NK-92 treated with Interleukin-12 subunit alpha and Interleukin-12 subunit beta, amount 100 ng/mL, for 24 hours (cell line): ENCODE measurements at regions not wholly inside any gene's neighbourhood (a gene's known extent, or its start where the extent isn't known, plus 50 kb on each side); places are given as distances from the start of the nearest gene placed in this dataset.
"Not testable (repeated sequence)": the region's sequence is repeated elsewhere in the genome, so short reads cannot be mapped to it uniquely, and the experiment has no call there.

Source experiments
- DNase-seq: peaks from one replicate; lab custom pipeline; 2025; lab: John Stamatoyannopoulos, UW

DNA sequence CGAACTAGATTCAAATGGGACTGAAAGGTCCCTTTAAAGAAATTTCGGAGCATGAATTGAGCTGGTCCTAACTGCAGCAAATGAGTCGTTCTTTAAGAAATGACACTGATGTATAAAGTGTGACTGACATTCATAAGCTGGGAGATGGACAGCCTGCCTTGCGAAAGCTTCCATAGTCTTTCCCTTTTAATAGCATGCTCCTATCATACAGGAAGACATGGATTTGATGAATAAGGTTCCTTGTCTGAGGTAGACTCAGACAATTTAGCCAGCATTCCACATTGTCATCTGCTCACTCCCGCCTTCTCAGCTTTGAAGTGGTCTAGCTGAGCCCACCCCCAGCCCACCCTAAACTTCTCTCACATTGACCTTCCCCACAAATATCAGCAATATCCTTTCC, 264.9 kb downstream of the TSN start:
- no peak for DNase-seq

DNA sequence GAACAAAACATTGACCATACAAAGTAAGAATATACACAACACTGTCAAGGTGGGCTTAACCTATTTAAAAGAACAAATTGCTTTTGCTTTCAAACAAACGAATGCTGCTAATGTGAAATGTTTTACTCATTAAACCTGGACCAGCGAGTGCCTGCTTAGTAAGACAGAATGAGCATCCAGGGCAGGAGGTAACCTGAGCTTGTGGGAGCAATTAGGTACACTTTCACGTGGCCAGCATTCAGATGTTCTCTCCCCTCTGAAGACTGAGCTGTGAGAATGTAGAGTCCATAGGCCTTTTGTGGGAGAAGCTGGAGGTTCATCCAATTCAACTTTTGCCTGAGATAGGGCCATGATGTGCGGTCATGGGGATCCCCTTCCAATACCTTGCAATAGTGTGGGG, 266.5 kb downstream of the TSN start:
- DNase-seq = no peak

DNA sequence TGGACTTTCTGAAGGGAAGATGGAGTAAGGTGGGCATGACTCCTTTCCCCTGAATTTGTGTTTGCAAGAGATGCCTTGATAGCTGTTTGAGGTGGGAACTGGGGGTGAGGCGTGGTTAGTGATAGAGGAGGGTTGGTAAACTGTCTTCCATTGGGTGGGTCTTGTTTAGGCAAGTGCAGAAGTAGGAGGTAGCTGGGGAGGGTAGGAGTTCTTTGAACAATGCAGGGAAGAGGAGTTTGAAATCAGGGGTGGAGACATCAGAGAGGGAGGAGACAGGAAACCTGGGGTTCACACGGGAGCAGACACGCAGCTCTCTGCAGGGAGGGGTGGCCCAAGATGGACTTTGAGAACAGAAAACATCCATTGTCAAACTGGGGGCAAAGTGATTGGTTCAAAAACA, 267.1 kb downstream of the TSN start:
- no peak for DNase-seq

DNA sequence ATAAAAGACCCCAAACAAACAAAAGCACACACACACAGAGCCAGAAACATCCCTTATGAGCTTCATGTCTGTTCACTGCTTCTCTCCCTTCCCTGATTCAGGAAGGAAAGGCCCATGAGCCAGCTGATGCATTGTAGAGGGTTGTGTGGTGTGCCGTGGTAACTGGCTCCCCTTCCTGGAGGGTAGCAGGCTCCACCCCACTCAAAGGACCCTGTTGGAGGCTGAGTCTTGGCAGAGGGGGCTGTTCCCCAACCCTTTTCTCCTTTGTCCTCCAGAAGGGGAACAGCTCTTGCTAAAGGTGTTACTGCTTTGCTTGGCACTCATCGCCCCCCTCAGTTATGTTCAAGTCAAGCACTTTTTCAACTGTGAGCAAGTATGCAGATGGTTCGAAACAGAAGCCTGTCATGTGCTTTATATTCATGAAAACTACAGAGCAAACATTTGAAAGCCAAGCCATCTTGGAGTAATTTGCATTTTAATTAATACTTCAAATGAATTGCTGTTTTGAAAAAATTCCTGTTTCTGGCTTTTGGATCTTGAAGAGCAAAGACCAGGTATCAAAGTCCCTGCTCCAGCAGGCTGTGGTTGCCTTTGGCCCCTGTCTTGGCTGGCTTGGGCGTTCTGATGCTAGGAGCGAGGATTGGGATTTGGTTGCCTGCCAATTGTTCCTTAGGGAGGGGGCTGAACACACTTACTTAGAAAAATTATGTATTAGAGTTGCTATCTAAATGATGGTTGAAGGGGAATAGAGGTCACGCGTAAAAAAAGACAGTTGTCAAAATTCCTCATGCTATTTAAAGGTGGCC, 267.8 kb downstream of the TSN start:
- no peak for DNase-seq

DNA sequence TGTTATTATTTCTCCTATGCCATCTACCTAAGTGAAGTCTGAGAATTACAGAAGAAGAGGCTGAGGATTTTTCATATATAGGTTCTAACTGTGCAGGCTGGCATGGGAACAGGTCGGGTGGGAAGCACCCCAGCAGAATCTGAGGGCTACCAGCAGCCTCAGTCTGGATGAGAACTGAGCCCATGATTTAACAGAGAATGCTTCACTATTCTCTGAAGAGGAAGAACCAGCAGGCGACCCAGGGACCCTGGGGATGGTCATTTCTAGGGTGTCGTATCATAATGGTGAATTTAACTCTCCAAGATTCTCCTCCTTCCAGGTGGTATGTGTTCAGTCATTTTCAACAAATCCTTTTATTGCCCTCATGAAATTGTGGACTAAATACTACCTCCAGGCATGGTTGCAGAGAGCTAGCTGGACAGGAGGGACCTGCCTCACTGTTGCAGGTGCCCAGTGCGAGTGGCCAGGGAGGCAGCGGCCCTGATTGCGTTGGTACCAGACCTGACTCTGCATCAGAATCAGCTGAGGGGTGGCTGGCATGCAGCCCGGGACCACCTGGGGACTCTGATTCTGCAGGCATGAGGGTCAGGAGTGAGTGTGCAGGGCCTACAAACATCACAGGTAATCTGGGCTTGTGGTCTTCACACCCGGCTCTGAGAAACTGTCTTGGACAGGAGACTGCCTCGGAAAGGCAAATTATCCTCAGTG, 272.2 kb downstream of the TSN start:
- DNase-seq = no peak

DNA sequence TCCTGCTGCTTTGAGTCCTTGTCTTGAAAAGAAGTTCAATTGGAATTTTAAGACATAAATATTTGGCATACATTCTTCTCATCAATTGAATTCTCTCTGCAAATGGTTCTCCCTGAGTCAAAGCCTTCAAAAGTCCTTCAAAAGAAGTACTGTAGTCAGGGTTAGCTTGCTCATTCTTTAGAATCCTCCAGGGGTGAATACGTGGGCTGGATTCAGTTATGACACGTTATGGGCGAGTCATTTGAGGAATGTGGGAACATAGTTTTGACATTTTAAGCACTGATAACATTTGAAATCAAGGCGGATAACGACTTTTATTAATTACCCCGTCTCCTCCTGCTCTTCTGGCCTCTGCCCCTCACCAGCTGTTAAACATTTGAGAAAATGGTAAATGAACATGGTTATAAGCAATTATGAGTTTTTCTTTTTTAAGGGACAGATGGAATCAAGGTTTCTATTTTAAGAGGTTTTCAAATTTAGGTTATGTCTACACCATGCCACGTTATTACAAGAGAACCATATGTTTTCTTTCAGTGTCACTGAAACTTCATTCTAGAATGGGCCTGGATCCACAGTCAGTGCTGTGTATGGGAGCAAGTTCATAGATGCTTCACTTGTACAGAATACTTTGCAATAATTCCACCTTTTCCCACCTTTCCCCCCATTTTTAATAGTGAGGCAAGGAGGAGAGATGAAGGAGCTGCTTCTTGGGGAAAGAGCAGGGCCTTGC, 273.1 kb downstream of the TSN start:
- DNase-seq = no peak

DNA sequence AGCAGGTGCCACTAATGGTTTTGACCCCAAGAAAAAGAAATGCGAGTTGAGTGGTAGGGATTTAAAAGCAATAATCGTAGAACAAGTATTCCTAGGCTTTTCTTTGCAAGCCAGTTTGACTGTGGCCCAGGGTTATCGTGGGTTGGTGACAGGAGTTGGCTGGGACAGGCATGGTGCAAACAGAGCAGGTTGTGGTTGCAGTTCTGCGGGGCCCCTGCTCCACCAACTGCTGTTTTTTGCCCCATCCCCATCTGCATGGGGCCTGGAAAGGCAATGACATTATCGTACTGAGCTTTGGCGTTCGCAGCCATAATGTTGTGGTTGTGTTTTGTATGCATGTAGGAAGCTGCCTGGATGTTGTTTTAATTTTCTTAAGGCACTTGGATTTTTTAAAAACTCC, 274.0 kb downstream of the TSN start:
- no peak for DNase-seq

DNA sequence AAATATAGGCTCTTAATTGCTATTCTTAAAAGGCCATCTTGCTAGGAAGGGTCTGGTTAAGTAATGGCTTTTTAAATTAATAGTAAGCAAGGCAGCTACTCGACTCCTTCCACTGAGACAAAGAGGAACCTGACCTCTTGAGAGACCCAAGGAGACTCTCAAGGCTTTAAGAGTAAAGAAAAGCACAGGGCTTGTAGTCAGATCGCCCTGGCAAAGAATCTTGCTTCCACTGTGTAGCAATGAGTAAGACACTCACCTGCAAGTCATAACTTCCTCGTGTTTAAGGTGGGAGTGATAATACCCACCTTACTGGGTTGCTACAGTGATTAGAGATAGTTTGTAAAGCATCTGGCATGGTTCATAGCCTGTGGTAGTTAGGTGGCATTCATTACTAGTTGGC, 274.5 kb downstream of the TSN start:
- DNase-seq = no peak

DNA sequence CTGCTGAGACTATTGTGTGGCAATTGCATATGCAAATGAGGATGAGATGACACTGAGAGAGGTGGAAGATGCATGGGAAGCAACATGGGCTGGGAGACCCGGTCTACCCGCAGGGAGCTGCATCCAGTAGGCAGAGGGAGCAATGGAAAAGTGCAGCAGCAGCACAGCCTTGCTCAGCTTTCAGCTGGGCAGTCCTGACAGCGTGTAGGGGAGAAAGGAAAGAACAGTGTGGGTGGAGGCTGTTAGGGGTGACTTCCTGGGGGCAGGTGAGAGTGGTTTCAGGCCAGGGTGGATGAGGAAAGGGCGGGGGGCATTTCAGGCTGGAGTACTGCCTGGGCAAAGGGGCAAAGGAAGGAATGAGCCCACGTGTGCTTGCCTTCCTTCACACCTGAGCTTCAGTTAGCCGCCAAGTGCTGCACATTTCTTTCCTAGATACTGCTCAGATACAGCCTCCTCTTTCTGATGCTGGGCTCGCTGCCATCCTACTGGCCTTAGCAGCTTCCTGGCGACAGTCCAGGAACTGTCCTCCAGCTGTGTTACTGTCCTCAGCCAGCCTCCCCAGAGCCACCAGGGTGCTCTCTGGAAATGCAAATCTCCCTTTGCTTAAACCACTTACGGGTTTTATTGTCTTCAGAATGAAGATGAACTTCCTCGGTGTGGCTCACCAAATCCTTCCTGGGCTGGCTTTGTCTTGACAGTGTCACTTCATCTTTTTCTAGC, 276.3 kb downstream of the TSN start:
- DNase-seq = no peak

DNA sequence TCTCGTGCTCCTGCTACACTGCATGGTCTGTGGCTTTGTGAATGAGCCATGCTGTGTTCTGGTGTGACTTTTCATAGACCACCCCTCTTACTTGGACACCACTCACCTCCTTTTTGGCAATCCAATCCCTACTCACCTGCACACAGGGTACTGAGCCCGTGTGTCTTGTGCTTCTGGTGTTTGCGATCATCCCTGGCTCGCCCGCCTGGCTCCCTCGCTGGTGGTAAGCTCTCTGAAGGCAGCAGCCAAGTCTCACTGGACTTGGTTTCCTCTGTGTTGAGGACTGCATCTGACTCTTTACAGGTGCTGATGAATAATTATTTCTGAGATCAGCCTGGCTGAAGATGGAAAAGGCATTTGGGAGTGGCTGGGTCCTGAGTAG, 276.8 kb downstream of the TSN start:
- no peak for DNase-seq

DNA sequence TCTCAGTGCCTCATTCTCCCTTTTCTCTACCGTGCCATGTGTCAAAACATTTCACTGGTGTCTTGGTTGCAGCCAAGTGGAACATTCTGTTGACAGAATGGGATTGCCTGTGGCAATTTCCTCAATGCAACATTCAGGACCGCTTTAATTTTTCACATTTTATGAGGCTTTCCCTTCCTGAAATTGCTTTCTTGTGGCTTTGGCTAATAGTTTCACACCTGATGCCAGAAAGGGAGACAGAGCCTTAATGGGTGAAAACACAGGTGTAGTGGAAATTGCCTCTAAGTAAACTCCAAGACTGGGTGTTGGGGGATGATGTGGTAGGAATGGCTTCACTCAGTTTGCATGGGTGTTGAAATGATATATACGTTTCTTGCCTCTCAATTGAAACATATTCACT, 278.3 kb downstream of the TSN start:
- DNase-seq = no peak

DNA sequence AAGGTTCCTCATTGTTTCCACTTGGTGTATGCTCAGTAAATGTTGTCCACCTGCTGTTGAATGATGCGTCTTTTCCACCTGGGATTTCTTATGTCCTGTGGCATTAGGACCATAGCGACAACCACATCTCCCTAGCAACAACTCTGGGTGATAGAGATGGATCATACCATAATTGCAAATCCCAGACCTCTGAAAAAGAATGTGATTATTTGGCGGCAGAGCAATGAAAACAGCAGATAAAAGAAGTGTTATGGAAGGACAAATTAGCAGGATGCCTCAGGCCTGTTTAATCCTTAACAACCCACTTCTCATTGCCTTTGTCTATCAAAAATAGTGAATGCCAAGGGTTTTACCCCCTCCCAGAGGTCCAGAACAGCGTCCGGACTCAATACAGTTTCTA, 278.9 kb downstream of the TSN start:
- no peak for DNase-seq

DNA sequence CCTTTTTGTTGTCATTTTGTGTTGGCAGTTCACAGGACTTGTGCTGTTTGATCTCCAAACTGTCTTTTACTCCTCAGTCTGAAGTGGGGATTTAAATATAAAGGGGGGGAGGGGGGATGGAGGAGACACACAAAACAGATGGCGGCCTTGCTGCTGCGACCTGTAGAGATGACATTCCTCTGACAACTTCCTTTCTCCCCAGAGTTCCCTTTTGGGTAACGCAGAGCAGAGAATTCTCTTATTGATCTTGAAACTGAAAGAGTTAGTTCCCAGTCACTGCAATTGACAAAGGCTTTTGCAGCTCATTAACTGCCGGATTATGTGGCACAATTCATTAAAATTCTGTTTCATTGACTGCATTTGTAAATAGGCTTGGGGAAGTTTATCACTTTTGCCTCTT, 279.3 kb downstream of the TSN start:
- no peak for DNase-seq

DNA sequence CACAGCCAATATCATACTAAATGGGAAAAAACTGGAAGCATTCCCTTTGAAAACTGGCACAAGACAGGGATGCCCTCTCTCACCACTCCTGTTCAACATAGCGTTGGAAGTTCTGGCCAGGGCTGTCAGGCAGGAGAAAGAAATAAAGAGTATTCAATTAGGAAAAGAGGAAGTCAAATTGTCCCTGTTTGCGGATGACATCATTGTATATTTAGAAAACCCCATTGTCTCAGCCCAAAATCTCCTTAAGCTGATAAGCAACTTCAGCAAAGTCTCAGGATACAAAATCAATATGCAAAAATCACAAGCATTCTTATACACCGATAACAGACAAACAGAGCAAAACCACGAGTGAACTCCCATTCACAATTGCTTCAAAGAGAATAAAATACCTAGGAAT, 283.4 kb downstream of the TSN start:
- DNase-seq = not testable (repeated sequence)

DNA sequence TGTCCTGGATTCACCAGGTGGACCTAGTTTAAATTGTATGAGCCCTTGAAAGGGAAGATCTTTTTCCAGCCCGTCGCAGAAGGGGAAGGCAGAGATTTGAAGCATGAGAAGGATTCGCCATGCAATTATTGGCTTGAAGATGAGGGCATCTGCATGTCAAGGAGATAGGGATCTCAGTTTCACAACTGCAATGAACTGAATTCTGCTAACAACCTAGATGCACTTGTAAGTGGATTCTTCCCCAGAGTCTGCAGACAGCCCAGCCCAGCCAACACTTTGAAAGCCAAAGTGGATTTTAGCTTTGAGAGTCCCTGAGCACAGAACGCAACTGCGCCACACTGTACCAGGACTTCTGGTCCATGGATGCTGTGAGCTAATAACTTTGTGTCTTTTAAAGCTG, 286.0 kb downstream of the TSN start:
- DNase-seq = no peak

DNA sequence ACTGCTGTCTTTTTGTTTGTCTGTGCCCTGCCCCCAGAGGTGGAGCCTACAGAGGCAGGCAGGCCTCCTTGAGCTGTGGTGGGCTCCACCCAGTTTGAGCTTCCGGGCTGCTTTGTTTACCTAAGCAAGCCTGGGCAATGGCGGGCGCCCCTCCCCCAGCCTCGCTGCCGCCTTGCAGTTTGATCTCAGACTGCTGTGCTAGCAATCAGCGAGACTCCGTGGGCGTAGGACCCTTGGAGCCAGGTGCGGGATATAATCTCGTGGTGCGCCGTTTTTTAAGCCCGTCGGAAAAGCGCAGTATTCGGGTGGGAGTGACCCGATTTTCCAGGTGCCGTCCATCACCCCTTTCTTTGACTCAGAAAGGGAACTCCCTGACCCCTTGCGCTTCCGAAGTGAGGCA, 296.2 kb downstream of the TSN start:
- not testable (repeated sequence) for DNase-seq

DNA sequence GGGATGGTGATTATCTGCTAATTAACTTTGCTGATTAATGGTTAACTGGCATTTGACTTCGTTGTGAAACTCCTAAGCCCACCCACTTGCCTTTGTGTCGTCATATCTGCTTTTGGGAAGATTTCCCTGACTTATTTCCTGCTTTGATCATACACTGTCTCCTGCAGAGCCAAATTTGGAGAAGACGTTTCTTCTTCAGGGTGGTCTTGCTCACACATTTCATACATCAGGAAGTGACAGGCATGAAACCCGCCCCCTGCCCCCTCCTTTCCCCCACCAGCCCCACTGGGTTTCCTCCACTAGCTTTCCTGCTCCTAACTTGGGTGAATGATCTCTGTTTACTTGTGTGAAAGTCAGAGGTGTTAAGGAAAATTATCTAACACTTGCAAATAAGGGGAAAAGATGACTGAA, 300.1 kb downstream of the TSN start:
- DNase-seq = no peak

DNA sequence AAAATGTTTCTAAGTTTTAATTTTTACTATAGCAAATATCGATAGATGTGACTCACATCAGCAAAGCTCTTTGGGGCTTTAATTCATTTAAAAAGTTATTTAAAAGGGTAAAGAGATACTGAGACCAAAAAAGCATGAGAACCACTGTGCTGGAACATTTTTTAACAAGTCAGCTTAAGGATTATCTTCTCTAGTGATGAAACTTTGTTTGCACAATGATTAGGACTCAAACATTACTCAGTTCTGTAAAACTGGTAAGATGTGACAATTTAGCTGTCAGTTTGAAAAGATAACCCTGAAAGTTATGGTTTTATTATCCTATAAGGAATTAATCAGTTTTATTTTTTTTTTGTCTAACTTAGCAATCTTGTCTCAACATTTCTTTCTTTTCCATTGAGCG, 301.4 kb downstream of the TSN start:
- no peak for DNase-seq

DNA sequence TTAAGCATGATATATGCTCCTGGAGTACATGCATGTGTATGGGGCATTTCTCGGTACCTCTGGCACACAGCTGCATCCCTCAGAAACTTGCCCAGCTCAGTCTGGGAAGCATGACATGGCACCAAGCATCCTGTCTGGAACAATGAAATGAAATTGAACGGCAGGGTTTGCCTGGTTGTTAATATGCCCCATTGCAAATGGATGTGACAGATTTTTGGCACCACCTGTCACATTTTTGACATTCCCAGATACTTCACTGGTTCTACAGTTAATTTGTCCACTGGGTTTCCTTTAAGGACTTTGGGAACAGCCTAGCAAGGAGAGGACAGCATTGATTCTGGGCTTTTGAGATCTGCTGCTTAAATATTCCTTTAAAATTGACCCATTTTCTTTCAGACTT, 305.8 kb downstream of the TSN start:
- DNase-seq = no peak

DNA sequence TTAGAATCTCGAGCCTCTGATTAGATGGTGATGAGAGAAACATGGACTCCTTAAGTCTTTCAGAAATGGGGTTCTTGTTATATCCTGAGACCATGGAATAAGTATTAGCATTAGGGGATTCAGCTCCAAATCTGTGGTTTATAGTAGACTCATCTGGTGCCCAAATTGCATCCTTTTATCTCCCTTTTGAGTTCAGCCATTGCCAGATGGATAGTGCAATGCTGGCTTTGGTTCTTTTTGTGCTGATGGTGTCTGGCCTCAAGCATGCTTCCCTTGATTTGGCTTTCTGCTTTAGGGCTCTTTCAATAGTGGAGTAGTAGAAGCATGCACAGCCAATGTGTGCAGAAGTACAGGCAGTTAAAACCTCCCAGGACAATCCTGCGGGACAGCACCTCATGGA, 306.4 kb downstream of the TSN start:
- no peak for DNase-seq

DNA sequence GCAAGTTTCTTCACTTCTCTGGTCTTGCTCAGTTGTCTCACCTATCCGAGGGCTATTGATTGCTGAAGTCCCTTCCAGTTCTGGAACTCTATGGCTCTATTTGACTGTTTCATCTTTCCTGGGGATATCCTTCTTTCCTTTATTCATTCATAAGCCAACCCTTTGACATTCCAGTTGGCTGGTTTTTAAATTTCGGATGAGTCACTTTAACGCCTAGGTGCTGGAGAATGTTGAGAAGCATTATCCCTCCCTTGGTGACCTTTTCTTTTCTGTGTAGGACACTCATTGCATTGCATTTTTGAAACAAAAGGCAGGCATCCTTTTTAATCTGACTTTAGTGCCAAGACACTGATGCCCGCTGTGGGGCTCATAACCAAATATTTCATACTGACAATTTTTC, 307.1 kb downstream of the TSN start:
- no peak for DNase-seq

DNA sequence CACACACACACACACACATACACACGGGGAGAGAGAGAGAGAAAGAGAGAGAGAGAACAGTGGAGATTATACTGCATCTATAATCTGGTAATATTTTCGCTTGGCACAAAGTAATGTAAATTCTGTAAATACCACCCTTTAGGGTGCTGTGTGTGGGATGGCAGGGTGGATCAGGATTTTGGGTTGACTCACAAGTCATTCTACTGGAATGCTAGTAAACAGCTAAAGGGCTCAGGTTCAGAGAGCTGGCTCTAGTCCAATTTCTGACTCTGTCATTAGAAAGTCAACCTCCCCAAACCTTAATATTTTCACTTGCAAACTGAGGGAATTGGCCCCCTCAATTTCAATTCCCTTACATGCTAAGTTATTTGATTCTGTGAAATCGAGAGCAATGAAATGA, 308.3 kb downstream of the TSN start:
- no peak for DNase-seq
